Endothelial cell of umbilical vein (primary cell): ENCODE measurements at regions not wholly inside any gene's neighbourhood (a gene's known extent, or its start where the extent isn't known, plus 50 kb on each side); places are given as distances from the start of the nearest gene placed in this dataset.

ENCODE experiments used
- BruUV-seq: library from RNA; stranded (reverse); fragments of 400-500 nt; replicated peaks from 2 replicates; lab custom pipeline; 2021; lab: Mats Ljungman, UMichigan
- CTCF ChIA-PET: fragments of 300-600, 350-600 bp; sonication (Branson Sonifier 250); formaldehyde crosslinking; loops from one replicate; lab custom pipeline; 2021; ENCODE audit warnings: antibody characterized with exemption, inconsistent platforms; lab: Charles Lee
- POLR2A ChIA-PET: fragments of 300-600, 350-600 bp; sonication (Branson Sonifier 250); formaldehyde crosslinking; loops from one replicate; lab custom pipeline; 2021; ENCODE audit warnings: antibody characterized with exemption, inconsistent platforms; lab: Charles Lee
- DNase-seq: peaks from one replicate; pipeline ENCODE4 v3.0.0-alpha.2; 2011; ENCODE audit warnings: low read depth, low spot score
- FAIRE-seq: peaks from 2 replicates; lab custom pipeline; 2011; peaks lifted over from hg19 to GRCh38; lab: Jason Lieb, UNC
- H2AFZ ChIP-seq: 2 replicates; pipeline ENCODE4 v1.6.0; 2012; ENCODE audit warnings: low read depth, low read length, control low read depth, inconsistent platforms
- H3K27ac ChIP-seq: 2 replicates; pipeline ENCODE4 v1.5.1; 2011; ENCODE audit warnings: low read depth, mild to moderate bottlenecking, control low read depth, low read length, moderate library complexity; ENCODE audit not compliant: insufficient read depth
- H3K27me3 ChIP-seq, 2 experiments: 2 replicates each; pipeline versions ENCODE4 v1.6.0 to v1.6.1; 2011; ENCODE audit warnings: low read length in 2 of 2, mixed read lengths in 1 of 2; ENCODE audit not compliant: control insufficient read depth in 2 of 2, insufficient read depth in 2 of 2
- H3K36me3 ChIP-seq, 2 experiments: 2 replicates in 1 of 2; 3 replicates in 1 of 2; pipeline ENCODE4 v1.5.1; 2011; ENCODE audit warnings: low read length in 2 of 2, mild to moderate bottlenecking in 1 of 2, moderate library complexity in 1 of 2; ENCODE audit not compliant: control insufficient read depth in 2 of 2, insufficient read depth in 2 of 2; ENCODE audit errors: extremely low read depth in 1 of 2
- H3K4me1 ChIP-seq: 3 replicates; pipeline ENCODE4 v1.5.1; 2011; ENCODE audit warnings: mild to moderate bottlenecking, low read length; ENCODE audit not compliant: control insufficient read depth, insufficient read depth; ENCODE audit errors: extremely low read depth
- H3K4me2 ChIP-seq: 2 replicates; pipeline ENCODE4 v1.6.1; 2011; ENCODE audit warnings: low read length, control low read depth, mixed read lengths; ENCODE audit not compliant: insufficient read depth
- H3K4me3 ChIP-seq, 3 experiments: fragments of 200-600 bp in 1 of 3; sonication (generic), shearing (Covaris generic) in 1 of 3; replicated peaks in 1 of 3; 2 replicates each; pipeline ENCODE4 v1.5.1; 2011 to 2016; ENCODE audit warnings: control low read depth in 3 of 3, low read length in 3 of 3, mild to moderate bottlenecking in 2 of 3, inconsistent platforms in 1 of 3, low read depth in 1 of 3, moderate library complexity in 1 of 3; ENCODE audit not compliant: insufficient read depth in 1 of 3
- H3K79me2 ChIP-seq: 2 replicates; pipeline ENCODE4 v1.6.0; 2012; ENCODE audit warnings: low read length, inconsistent platforms; ENCODE audit not compliant: control insufficient read depth, insufficient read depth
- H3K9ac ChIP-seq: replicated peaks from 2 replicates; pipeline ENCODE3; 2011; ENCODE audit warnings: low read length, control low read depth; ENCODE audit not compliant: insufficient read depth; ENCODE audit errors: extremely low read depth
- H3K9me1 ChIP-seq: replicated peaks from 3 replicates; pipeline ENCODE4 v1.6.0; 2011; ENCODE audit warnings: mild to moderate bottlenecking, low read length; ENCODE audit not compliant: control insufficient read depth, insufficient read depth; ENCODE audit errors: extremely low read depth
- H3K9me3 ChIP-seq: replicated peaks from 2 replicates; pipeline ENCODE4 v1.5.1; 2012; ENCODE audit warnings: low read length, inconsistent platforms; ENCODE audit not compliant: control insufficient read depth, insufficient read depth
- H4K20me1 ChIP-seq: replicated peaks from 2 replicates; pipeline ENCODE3; 2011; ENCODE audit warnings: mild to moderate bottlenecking, low read length; ENCODE audit not compliant: control insufficient read depth, insufficient read depth; ENCODE audit errors: extremely low read depth
- CTCF ChIP-seq, 2 donors: IDR thresholded peaks; 1 replicate in 1 of 2; 2 replicates in 1 of 2; pipeline ENCODE4 v1.5.1; 2011; ENCODE audit warnings: low read length in 2 of 2, mild to moderate bottlenecking in 2 of 2, moderate library complexity in 2 of 2, control low read depth in 1 of 2, inconsistent platforms in 1 of 2, low read depth in 1 of 2; ENCODE audit not compliant: insufficient read depth in 1 of 2; ENCODE audit errors: extremely low read depth in 1 of 2
- EZH2 ChIP-seq: IDR thresholded peaks from 2 replicates; pipeline ENCODE4 v1.6.1; 2012; ENCODE audit warnings: borderline replicate concordance, low read depth, mild to moderate bottlenecking, moderate library complexity, low read length, inconsistent platforms; ENCODE audit not compliant: severe bottlenecking
- FOS ChIP-seq: IDR thresholded peaks from 2 replicates; pipeline ENCODE4 v1.6.1; 2011; ENCODE audit warnings: mild to moderate bottlenecking, low read length, moderate library complexity, borderline replicate concordance; ENCODE audit not compliant: insufficient read depth
- GATA2 ChIP-seq: IDR thresholded peaks from 2 replicates; pipeline ENCODE4 v1.7.0; 2011; ENCODE audit warnings: low read depth, mild to moderate bottlenecking, moderate library complexity, mixed read lengths, low read length; ENCODE audit not compliant: insufficient read length, insufficient read depth
- JUN ChIP-seq: IDR thresholded peaks from 2 replicates; pipeline ENCODE4 v1.6.1; 2011; ENCODE audit warnings: borderline replicate concordance, low read depth; ENCODE audit not compliant: insufficient read length, insufficient read depth
- MYC ChIP-seq: IDR thresholded peaks from one replicate; pipeline ENCODE4 v1.6.1; 2011; ENCODE audit warnings: mild to moderate bottlenecking, low read depth, low read length
- POLR2A ChIP-seq: IDR thresholded peaks from 2 replicates; pipeline ENCODE4 v1.6.1; 2012; ENCODE audit warnings: low read depth, mild to moderate bottlenecking, control low read depth, low read length
- POLR2AphosphoS5 ChIP-seq: IDR thresholded peaks from 2 replicates; pipeline ENCODE4 v1.6.1; 2012; ENCODE audit warnings: low read depth, mild to moderate bottlenecking, control low read depth, low read length, moderate library complexity; ENCODE audit not compliant: insufficient read depth
- dilution Hi-C: fragments of 300-500 bp; cut with MboI; formaldehyde crosslinking; loops from one replicate; pipeline ENCODE4 v1.15.0; 2019; ENCODE audit warnings: low sequenced_read_pairs; ENCODE audit not compliant: extremely low pct_ligation_motif_present
- intact Hi-C: fragments of 100-400 bp; cut with micrococcal nuclease; formaldehyde crosslinking; loops from one replicate; pipeline ENCODE4 v1.10.0; 2022
- TF ChIP-seq, protein P1 (sequence below): IDR thresholded peaks from 2 replicates; pipeline ENCODE4 v1.6.1; 2011; ENCODE audit not compliant: insufficient read depth, insufficient read length

DNA sequence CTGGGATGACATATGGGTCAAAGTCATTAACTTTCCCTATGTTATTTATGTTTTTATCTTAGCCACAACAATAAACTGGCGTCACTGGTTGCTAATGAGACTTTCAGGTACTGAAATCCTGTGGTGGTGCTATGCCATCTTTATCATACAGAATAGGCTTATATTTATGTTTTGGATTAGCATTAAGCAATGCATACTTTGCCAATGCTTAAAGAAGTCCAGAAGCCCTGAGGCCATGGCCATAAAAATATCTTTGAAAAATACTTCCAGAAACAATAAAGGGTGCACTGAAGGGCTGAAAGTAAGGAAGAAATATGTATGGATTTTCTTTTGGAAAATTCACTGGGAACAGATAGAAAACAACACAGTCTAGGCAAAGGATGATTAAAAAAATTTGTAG is 304.6 kb upstream of the SLC10A2 start:
- peaks cover 8% of the 10 kb centered on the region for H3K9me3 ChIP-seq
- DNase-seq (no peak), FAIRE-seq (no peak)
- BruUV-seq: no TSS peak
- H2AFZ ChIP-seq: no peak overlapping the region
- TF ChIP-seq JUN (no peak), POLR2A (no peak), EZH2 (no peak), MYC (no peak)
- no peak overlapping the region for H3K9ac ChIP-seq
- CTCF ChIA-PET: no interaction called here
- dilution Hi-C loops (no loop called here), intact Hi-C loops (no loop called here)
- POLR2A ChIA-PET: no interaction called here
- H3K9me1 ChIP-seq: no peaks in the 10 kb centered on the region
- no peak overlapping the region for H3K27ac ChIP-seq
- no peaks in the 10 kb centered on the region for H3K36me3 ChIP-seq
- H3K79me2 ChIP-seq: no peaks in the 10 kb centered on the region
- no peak overlapping the region for H3K4me2 ChIP-seq
- no peak overlapping the region for H3K4me3 ChIP-seq
- no peaks in the 10 kb centered on the region for H3K4me1 ChIP-seq
- no peaks in the 10 kb centered on the region for H3K27me3 ChIP-seq
- H4K20me1 ChIP-seq: no peaks in the 10 kb centered on the region

DNA sequence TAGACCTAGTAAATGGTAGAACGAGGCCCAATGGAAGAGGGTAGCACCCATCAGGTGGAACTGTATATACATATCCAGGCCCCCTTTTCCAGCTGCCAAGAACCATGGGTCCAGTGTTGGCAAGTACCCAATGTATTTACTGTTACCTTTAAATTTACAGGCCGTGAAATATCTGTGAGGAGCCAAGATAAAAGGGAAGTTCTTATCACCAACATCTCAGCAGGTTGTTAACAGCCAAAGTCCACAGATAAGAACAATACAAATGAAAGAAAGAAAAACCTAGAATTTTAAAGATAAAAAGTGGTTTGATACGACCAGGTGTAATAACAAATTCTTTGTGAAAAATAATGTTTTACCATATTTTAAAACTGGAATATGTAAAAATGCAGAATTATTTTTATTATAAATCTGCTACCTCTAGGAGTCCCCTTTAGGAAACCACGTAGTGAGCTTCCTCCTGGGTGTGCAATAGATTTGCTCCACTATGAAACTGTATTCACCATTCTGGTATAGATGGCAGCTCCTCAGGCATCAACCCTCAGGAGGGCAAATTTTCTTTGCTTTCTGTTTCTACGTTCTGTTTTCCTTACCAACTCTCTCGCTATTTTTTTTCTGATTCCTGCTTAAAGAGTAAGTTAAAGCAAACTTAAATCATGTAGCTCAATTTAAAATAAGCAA is 292.2 kb upstream of the SLC10A2 start:
- Histone ChIP-seq H3K27me3 (no peaks in the 10 kb centered on the region), H3K9me1 (no peaks in the 10 kb centered on the region), H3K79me2 (no peaks in the 10 kb centered on the region), H4K20me1 (no peaks in the 10 kb centered on the region), H3K4me1 (no peaks in the 10 kb centered on the region), H3K27ac (no peak overlapping the region), H2AFZ (no peak overlapping the region), H3K9me3 (peaks cover 4% of the 10 kb centered on the region), H3K4me3 (no peak overlapping the region), H3K9ac (no peak overlapping the region), H3K4me2 (no peak overlapping the region), H3K36me3 (no peaks in the 10 kb centered on the region)
- DNase-seq (no peak), FAIRE-seq (no peak)
- POLR2A ChIA-PET: no interaction called here
- intact Hi-C loops: no loop called here
- no TSS peak for BruUV-seq
- dilution Hi-C loops: no loop called here
- CTCF ChIA-PET: no interaction called here
- TF ChIP-seq GATA2: no peak
- no peak for TF ChIP-seq FOS
- no peak for TF ChIP-seq POLR2A
- TF ChIP-seq JUN: no peak
- no peak for TF ChIP-seq EZH2
- TF ChIP-seq, protein P1, sequence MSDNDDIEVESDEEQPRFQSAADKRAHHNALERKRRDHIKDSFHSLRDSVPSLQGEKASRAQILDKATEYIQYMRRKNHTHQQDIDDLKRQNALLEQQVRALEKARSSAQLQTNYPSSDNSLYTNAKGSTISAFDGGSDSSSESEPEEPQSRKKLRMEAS: no peak
- TF ChIP-seq MYC: no peak
- no peak for TF ChIP-seq CTCF (IDR thresholded peaks at IDR 0.05; ENCODE audit: extremely low read depth in 1 of 2, insufficient read depth in 1 of 2, low read depth in 1 of 2, low read length in 2 of 2)
- TF ChIP-seq POLR2AphosphoS5: no peak
